ENCODE measurements at regions not wholly inside any gene's neighbourhood (a gene's known extent, or its start where the extent isn't known, plus 50 kb on each side); places are given as distances from the start of the nearest gene placed in this dataset.
A peak's percentile ranks its signal among the peaks of the same experiment; 100 is the strongest.

DNA sequence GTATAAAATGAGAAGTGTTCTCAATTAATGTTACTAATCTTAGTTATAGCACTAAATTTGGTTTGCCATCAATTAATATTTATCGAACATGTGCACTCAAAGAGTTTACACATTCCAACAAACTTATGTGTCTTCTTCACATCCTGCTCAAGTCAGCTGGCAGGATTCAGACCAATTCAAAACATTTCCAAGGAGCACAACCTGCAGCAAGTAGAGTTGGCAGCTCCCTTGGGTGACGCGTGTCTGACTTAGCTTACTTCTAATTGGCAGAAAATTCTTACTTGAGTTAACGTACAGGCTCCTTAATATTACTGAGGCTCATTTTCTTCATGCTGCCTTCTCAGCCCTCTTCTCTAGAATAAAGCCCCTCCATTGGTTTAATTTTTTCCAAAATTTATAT lies 110.4 kb upstream of the PFN2 start:
- TF ChIP-seq CTCF (IDR thresholded peaks at IDR 0.05; ENCODE audit: low read depth, low read length), result no peak
- Histone ChIP-seq H3K4me1 (ENCODE audit: low read depth) (no peaks in the 10 kb centered on the region), H3K4me3 (no peak overlapping the region), H3K9me3 (ENCODE audit: low read depth) (no peaks in the 10 kb centered on the region), H3K27me3 (no peaks in the 10 kb centered on the region), H3K36me3 (no peaks in the 10 kb centered on the region), H3K27ac (no peak overlapping the region)
- DNase-seq (ENCODE audit: low read depth in 1 of 2, low spot score in 1 of 2), result peak in 1 of 2 donors; percentile 41

GRCh38 chr3:150080058-150080730 lies 109.5 kb upstream of the PFN2 start:
- Histone ChIP-seq H3K4me1 (ENCODE audit: low read depth) (no peaks in the 10 kb centered on the region), H3K9me3 (ENCODE audit: low read depth) (no peaks in the 10 kb centered on the region), H3K36me3 (no peaks in the 10 kb centered on the region), H3K27ac (no peak overlapping the region), H3K27me3 (no peaks in the 10 kb centered on the region), H3K4me3 (no peak overlapping the region)
- peak in 1 of 2 donors; percentile 44 for DNase-seq (ENCODE audit: low read depth in 1 of 2, low spot score in 1 of 2)
- TF ChIP-seq CTCF (IDR thresholded peaks at IDR 0.05; ENCODE audit: low read depth, low read length), result no peak

DNA sequence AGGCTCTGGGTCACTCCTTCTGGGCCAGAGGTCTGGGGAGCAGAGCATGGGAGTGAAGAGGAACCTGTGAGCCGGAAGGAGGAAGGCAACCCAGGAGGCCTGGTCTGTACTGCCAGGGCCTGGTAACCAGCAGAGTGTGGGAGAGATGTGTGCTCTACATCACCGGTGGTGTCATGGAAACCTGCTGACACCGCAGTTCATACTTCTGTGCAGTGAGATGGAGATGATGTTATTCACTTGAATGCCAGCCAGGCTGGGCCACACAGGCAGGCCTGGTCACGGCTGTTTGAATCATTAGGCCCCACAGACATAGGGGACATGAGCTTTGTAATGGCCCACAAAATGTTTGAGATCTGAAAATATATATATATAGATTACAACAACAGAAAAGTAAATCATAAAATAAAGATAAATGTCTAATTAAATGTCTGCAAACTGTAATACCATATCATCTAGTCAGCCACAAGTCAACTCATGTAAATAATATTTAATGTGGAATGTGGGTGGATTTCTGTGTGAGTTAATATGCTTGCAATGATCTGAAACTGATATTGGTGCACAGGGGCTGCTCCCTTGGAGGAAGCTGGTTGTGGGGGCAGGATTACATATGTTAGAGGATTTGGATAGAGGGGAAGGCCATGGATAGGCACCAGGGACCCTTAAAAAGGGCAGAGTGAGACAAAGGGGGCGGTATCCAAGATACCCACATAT lies 108.5 kb upstream of the PFN2 start:
- no peak for TF ChIP-seq CTCF (IDR thresholded peaks at IDR 0.05; ENCODE audit: low read depth, low read length)
- Histone ChIP-seq H3K27me3 (no peaks in the 10 kb centered on the region), H3K27ac (no peak overlapping the region), H3K9me3 (ENCODE audit: low read depth) (no peaks in the 10 kb centered on the region), H3K4me3 (no peak overlapping the region), H3K36me3 (no peaks in the 10 kb centered on the region), H3K4me1 (ENCODE audit: low read depth) (no peaks in the 10 kb centered on the region)
- peak in 1 of 2 donors; percentile 89 for DNase-seq (ENCODE audit: low read depth in 1 of 2, low spot score in 1 of 2)

- H3K4me1 ChIP-seq (ENCODE audit: low read depth), result peaks cover 6% of the 10 kb centered on the region
- TF ChIP-seq CTCF (IDR thresholded peaks at IDR 0.05; ENCODE audit: low read depth, low read length), result no peak
- no peaks in the 10 kb centered on the region for H3K36me3 ChIP-seq
- no peaks in the 10 kb centered on the region for H3K27me3 ChIP-seq
- no peaks in the 10 kb centered on the region for H3K9me3 ChIP-seq (ENCODE audit: low read depth)
- H3K27ac ChIP-seq, result no peak overlapping the region
- H3K4me3 ChIP-seq, result no peak overlapping the region
- peak in 1 of 2 donors; percentile 59 for DNase-seq (ENCODE audit: low read depth in 1 of 2, low spot score in 1 of 2)
Observed at GRCh38 chr3:150077581-150078247, 107.0 kb upstream of the PFN2 start.

GRCh38 chr3:150077107-150077506 lies 106.4 kb upstream of the PFN2 start:
- Histone ChIP-seq H3K4me3 (no peak overlapping the region), H3K27me3 (no peaks in the 10 kb centered on the region), H3K27ac (no peak overlapping the region), H3K9me3 (ENCODE audit: low read depth) (no peaks in the 10 kb centered on the region), H3K36me3 (no peaks in the 10 kb centered on the region), H3K4me1 (ENCODE audit: low read depth) (peaks cover 6% of the 10 kb centered on the region)
- DNase-seq (ENCODE audit: low read depth in 1 of 2, low spot score in 1 of 2), result no peak
- TF ChIP-seq CTCF (IDR thresholded peaks at IDR 0.05; ENCODE audit: low read depth, low read length), result no peak

Measured in cardiac muscle cell (in vitro differentiated cells and primary cell).